ENCODE measurements at regions not wholly inside any gene's neighbourhood (a gene's known extent, or its start where the extent isn't known, plus 50 kb on each side); places are given as distances from the start of the nearest gene placed in this dataset.

DNA sequence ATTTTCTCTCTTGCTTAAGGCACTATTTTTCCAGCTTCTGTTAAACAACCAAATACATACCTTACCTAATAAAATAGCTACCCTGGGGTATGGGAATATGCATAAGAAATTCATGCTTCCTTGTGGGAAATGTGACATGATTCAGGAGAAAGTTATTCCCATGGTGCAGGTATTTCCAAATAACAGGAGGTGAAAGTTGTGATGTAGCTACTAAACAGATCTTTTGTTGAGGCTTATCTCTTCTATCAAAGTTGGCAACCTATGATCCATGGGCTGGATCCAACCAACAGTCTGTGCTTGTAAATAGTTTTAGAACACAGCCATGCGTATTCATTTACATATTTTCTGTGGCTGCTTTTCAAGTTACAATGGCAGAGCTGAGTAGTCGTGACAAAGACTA lies 177.8 kb upstream of the NBEA start:
- ATAC-seq: no peak

DNA sequence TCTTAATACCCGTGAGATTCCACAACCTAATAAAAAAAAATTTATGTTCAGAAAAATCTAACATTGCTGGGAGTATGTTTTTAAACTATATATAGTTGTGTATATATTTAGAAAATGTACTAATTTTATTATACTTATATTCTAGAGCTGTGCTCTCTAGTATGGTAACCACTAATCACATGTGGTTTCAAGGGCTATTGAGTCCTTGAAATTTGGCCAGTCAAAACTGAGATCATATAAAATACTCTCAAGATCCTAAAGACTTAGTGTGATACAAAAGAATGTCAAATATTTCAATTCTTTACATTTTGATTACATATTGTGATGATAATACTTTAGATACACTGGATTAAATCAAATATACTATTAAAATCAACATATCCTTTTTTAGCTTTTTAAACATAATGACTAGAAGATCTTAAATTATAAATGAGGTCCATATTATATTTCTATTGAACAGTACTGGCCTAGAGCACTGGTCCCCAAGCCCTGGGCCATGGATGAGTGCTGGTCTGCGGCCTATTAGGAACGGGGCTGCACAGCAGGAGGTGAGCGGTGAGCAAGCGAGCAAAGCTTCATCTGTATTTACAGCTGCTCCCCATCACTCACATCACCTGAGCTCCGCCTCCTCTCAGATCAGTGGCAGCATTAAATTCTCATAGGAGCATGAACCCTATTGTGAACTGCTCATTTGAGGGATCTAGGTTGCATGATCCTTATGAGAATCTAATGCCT lies 176.5 kb upstream of the NBEA start:
- no peak for ATAC-seq

DNA sequence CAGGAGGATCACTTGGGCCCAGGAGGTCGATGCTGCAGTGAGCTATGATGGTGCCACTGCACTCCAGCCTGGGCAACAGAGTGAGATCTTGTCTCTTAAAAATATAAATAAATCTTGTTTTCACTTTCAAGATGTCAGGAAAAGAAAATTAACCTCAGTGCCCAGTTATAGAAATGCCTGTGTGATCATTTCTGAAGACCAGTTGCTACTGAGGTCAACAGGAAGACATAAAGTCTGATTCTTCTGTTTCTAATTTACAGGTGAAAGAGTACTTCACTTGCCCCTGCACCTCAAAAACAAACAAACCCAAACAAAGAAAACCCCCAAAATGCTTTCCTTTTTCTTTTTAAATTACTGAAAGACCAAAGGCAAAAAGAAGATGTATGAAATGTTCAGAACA lies 174.3 kb upstream of the NBEA start:
- no peak for ATAC-seq

GRCh38 chr13:34772206-34772605 lies 169.9 kb upstream of the NBEA start:
- ATAC-seq: no peak

DNA sequence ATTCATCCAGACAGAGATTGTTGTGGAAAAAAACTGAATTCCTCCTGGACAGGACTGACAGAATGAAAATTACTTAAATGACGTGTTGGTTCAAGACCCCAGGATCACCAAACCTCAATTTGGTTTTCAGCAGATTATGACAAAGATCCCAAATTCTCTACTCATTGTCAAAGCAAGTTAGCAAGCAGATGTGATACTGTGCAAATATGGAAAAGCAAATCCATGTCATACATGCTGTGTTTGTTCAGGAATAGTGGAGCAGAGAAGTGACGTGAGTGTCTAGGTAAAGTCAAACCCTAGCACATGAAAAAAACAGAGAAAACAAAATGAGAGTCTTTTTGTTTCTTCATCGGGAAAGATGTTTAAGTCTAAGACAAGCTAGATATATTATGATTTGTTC lies 169.2 kb upstream of the NBEA start:
- no peak for ATAC-seq

DNA sequence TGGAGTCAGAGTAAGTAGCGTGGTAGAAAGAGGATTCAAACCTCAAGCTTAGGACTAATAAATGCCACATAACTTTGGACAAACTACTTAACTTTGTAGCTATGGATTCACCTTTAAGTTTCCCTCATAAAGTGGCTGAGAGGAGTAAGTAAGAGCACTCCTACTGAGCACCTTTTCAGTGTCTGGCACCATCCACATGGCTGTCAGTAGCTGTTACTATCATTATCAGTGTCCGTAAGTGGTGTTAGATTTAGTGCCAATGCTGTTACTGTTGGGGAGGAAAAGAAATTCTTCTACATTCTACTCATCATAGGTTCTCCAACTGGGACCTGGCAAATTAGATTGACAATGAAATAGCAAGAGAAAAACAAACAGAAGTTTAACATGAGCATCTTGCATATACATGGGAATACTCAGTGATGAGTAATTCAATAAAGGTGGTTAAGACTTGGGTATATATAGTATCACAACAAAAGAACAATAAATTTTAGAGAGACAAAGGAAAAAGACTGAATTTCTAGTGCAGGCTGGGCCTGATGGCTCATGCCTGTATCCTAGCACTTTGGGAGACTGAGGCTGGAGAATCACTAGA lies 165.6 kb upstream of the NBEA start:
- ATAC-seq: no peak

- ATAC-seq: no peak
Measured at GRCh38 chr13:34777089-34777913, 164.8 kb upstream of the NBEA start.

GRCh38 chr13:34777914-34778303 lies 164.2 kb upstream of the NBEA start:
- ATAC-seq: no peak

GRCh38 chr13:34779171-34779570 lies 162.9 kb upstream of the NBEA start:
- no peak for ATAC-seq

GRCh38 chr13:34793301-34793700 lies 148.8 kb upstream of the NBEA start:
- ATAC-seq: no peak

- no peak for ATAC-seq
Measured at GRCh38 chr13:34803756-34804155, 138.3 kb upstream of the NBEA start.

DNA sequence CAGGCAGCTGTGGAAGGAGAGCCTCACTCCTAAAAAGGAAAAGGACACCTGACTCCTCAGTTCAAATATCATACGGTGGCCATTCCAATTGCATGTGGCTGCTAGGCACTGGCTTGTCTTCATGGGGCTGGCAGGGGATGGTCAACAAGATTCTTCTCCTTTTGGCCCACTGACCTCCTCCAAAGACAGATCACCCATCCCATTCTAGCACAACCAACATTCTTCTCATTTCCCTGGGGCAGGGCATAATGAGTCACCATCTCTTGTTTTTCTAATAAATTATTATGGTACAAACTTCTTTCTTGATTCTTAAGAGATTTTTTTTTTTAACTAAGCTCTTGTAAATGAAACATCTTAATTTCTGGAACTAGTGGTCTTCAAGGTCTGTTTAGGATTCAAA lies 136.7 kb upstream of the NBEA start:
- no peak for ATAC-seq

DNA sequence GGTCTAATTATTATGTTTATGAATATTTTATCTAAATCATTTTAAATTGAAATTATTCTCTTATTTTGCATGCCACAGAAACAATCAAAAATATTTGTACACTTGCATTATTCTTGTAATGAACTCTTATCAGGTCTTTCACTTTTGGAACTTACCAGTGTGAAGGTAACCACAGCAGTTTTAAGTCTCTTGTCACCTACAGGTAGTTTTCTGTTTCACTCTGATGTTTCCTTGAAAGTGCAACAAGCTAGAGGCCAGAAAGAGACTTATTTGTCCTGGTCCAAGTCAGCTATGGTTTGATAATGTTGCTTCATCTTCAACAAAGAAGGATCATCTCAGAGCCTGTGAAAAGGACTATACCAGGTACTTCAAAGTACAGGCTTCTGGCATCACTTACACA lies 133.4 kb upstream of the NBEA start:
- ATAC-seq: no peak

GRCh38 chr13:34810996-34811395 lies 131.1 kb upstream of the NBEA start:
- ATAC-seq: no peak

DNA sequence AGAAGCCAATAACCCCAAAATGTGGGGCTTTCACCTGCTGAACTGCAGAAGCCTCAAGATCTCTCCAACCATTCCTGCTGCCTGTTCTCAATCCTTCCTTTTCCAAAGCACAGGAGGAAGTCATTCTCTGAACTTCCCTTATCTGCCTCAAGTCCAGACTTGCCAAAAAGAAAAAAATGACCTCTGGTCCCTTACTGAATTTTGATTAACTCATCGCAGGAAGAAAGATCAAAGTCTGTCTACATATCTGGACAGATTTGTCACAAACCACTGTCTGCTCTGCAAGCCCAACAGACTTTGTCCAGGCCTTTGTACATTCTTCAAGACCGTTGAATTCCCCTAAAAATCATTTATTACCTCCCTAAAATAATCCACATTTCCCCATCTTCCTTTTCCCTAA lies 126.5 kb upstream of the NBEA start:
- ATAC-seq: no peak

DNA sequence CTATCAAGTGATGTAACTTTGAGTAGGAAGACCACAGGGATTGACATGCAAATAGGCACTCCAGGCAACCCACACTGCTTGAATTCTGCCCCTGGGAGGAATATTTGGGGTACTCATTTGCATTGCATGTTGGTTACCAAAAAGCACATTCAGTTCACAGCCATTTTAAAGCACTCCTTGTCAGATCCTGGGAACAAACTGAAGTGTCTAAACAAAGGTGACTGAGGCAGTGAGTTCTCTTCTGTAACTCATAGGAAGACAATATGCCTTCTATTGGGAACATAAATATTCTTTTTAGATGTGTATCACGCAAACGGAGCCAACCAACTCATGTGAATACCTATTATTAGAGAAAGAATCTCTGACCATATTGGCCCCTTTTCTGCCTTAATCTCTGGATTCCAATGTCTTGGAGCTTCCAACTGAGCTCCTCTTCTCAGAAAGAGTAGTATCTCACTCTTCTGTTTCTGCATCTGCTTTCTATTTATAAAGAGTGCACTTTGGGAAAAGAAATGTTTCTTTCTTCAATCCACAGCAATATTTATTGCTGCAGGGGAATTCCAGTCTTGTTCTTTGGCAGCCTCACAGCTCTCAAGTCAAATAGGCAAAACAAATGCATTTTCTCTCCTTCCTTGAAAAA lies 125.7 kb upstream of the NBEA start:
- ATAC-seq: no peak

DNA sequence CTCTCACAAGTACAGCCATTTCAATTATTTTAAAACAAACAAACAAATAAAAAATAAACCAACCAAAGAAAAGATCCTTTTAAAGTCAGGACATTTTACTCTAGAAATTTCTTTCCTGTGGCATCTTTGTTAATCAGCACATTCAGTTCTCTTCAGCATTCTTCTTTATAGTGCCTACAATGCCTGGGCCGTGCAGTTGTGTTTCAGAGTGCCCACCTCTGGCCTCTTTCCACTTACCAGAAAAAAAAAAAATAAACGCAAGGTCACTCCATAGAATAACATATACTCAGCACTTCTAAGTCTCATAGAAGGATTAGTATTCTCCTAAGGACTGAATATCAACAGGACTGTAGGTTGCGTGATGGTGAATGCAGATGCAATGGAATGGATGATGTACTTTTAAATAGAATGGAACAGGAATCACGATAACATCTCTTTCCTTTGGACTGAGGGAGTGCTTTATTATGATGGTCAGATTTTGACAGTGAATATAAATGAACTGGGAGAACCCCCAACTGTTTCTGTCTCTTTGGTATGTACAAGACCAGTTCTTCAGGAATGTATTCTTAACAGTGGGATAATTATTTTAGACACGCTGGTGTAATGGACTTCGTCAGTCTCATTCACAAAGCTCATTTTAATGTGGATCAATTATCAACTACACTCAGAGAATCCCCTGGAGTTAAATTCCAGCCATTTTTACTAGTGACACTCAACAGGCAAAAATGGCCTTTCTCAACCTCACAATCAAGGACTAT lies 125.0 kb upstream of the NBEA start:
- no peak for ATAC-seq

DNA sequence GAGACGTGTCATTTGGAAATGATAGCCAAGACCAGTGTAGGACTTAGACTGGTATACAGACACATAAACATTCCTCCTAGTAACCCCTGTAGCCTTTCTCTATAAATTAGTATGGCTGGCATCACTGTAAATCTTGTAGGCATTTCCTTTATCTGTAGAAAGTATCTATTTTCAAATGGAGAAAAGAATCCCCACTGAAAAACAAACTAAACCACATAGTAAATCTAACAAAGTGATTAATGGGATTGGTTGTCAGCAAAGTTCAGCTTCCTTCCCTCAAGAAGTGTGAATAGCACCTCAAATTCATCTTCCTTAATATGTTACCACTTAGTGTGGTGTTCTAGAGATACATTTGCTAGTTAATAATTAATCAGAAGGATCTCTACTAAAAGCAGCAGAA lies 119.4 kb upstream of the NBEA start:
- ATAC-seq: no peak

- no peak for ATAC-seq
Measured at GRCh38 chr13:34826432-34826831, 115.6 kb upstream of the NBEA start.

- no peak for ATAC-seq
Measured at GRCh38 chr13:34833562-34834182, 108.4 kb upstream of the NBEA start.

- no peak for ATAC-seq
Measured at GRCh38 chr13:34842466-34842865, 99.6 kb upstream of the NBEA start.

- ATAC-seq: no peak
Measured at GRCh38 chr13:34847766-34848165, 94.3 kb upstream of the NBEA start.
